ENCODE measurements at regions not wholly inside any gene's neighbourhood (a gene's known extent, or its start where the extent isn't known, plus 50 kb on each side); places are given as distances from the start of the nearest gene placed in this dataset.

GRCh38 chr20:55777641-55778040 is 227.7 kb downstream of the CBLN4 start:
- no peak overlapping the region for H3K4me3 Mint-ChIP-seq
- no peaks in the 10 kb centered on the region for H3K36me3 Mint-ChIP-seq
- POLR2A ChIA-PET, result no interaction called here
- H3K27ac Mint-ChIP-seq, result no peak overlapping the region
- DNase-seq, result no peak
- no peak for ATAC-seq
- peaks cover 0 to 13% (median 7%) of the 10 kb centered on the region in 9 donors for H3K9me3 Mint-ChIP-seq
- no peaks in the 10 kb centered on the region for H3K4me1 Mint-ChIP-seq
- H3K27me3 Mint-ChIP-seq, result peaks cover 0 to 11% (median 0%) of the 10 kb centered on the region in 5 donors

DNA sequence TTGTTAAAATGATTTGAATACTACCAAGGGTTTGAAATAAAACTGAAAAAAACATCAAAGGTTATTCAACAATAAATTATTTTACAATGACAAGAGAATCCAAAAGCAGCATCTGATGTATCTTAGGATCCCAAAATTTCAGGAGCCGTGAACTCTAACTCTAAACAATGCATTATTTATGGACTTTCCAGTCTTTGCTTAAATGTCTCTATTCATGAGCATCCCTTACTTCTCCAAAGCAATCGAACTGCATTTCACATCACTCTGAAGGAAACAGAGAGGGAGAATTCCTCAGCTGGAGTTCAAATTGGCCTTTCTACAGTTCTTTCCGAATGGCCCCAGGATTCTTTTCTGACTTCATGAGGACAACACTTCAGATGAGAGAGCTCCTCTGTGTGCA is 229.1 kb downstream of the CBLN4 start:
- no peak overlapping the region for H3K4me3 Mint-ChIP-seq
- no peak overlapping the region for H3K27ac Mint-ChIP-seq
- no peaks in the 10 kb centered on the region for H3K36me3 Mint-ChIP-seq
- DNase-seq (no peak), ATAC-seq (no peak)
- POLR2A ChIA-PET, result no interaction called here
- H3K4me1 Mint-ChIP-seq, result no peaks in the 10 kb centered on the region
- H3K9me3 Mint-ChIP-seq, result peaks cover 0 to 10% (median 4%) of the 10 kb centered on the region in 9 donors
- peaks cover 0 to 2% (median 0%) of the 10 kb centered on the region in 5 donors for H3K27me3 Mint-ChIP-seq

DNA sequence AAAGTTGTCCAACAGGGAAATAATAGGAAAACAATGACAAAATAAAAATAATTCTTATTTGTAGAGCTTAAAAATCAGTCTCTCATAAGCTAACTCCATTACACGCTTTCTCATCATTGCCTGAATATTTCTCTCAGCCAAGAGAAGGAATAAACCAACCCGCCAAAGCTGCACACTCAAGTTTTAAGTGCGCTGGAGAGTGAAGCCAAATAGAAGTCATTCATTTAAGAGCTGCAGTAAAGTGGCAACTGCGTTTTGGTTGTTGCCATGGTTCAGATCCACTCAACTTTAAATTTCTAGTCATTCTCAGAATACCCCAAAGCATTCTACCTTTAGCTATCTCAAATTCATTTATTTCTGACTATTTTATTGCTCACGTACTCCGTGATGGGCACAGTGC is 230.7 kb downstream of the CBLN4 start:
- H3K4me1 Mint-ChIP-seq, result no peaks in the 10 kb centered on the region
- H3K4me3 Mint-ChIP-seq, result no peak overlapping the region
- no peaks in the 10 kb centered on the region for H3K36me3 Mint-ChIP-seq
- POLR2A ChIA-PET, result no interaction called here
- H3K27me3 Mint-ChIP-seq, result peaks cover 0 to 2% (median 0%) of the 10 kb centered on the region in 5 donors
- DNase-seq, result no peak
- H3K27ac Mint-ChIP-seq, result no peak overlapping the region
- H3K9me3 Mint-ChIP-seq, result peaks cover 0 to 10% (median 4%) of the 10 kb centered on the region in 9 donors
- ATAC-seq, result no peak

DNA sequence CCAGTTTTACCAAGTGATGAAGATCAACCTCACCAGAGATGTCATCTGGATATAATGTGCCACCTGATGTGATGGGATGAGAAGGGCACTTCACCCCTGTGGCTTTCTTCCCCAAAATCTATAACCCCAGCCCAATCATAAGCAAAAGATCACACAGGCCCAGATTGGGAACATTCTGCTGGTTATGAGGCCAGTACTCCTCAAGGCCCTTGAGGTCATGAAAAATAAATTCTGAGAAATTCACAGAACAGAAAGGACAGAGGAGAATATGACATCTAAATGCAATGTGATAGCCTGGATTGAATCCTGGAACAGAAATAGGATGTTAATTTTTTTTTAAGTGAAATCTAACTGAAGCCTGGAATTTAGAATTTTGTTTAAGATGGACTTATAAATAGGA is 243.5 kb downstream of the CBLN4 start:
- Mint-ChIP-seq H3K4me1 (peaks cover 0 to 2% (median 0%) of the 10 kb centered on the region in 4 donors), H3K36me3 (no peaks in the 10 kb centered on the region), H3K27me3 (peaks cover 0 to 3% (median 0%) of the 10 kb centered on the region in 5 donors), H3K9me3 (peaks cover 2 to 28% (median 10%) of the 10 kb centered on the region in 9 donors), H3K4me3 (no peak overlapping the region), H3K27ac (no peak overlapping the region)
- POLR2A ChIA-PET, result no interaction called here
- DNase-seq (no peak), ATAC-seq (no peak)

- peaks cover 0 to 2% (median 0%) of the 10 kb centered on the region in 4 donors for H3K4me1 Mint-ChIP-seq
- no peak for ATAC-seq
- POLR2A ChIA-PET, result no interaction called here
- H3K27me3 Mint-ChIP-seq, result peaks cover 0 to 3% (median 0%) of the 10 kb centered on the region in 5 donors
- DNase-seq, result no peak
- H3K4me3 Mint-ChIP-seq, result no peak overlapping the region
- H3K36me3 Mint-ChIP-seq, result no peaks in the 10 kb centered on the region
- peaks cover 2 to 25% (median 9%) of the 10 kb centered on the region in 9 donors for H3K9me3 Mint-ChIP-seq
- H3K27ac Mint-ChIP-seq, result no peak overlapping the region
Observed at GRCh38 chr20:55761100-55761499, 244.2 kb downstream of the CBLN4 start.

GRCh38 chr20:55760586-55760985 is 244.7 kb downstream of the CBLN4 start:
- POLR2A ChIA-PET, result no interaction called here
- DNase-seq (no peak), ATAC-seq (no peak)
- H3K36me3 Mint-ChIP-seq, result no peaks in the 10 kb centered on the region
- peaks cover 0 to 2% (median 0%) of the 10 kb centered on the region in 4 donors for H3K4me1 Mint-ChIP-seq
- peaks cover 0 to 3% (median 0%) of the 10 kb centered on the region in 5 donors for H3K27me3 Mint-ChIP-seq
- no peak overlapping the region for H3K27ac Mint-ChIP-seq
- H3K9me3 Mint-ChIP-seq, result peaks cover 0 to 20% (median 7%) of the 10 kb centered on the region in 9 donors
- H3K4me3 Mint-ChIP-seq, result no peak overlapping the region

GRCh38 chr20:55755861-55756260 is 249.5 kb downstream of the CBLN4 start:
- H3K27ac Mint-ChIP-seq, result no peak overlapping the region
- POLR2A ChIA-PET, result no interaction called here
- H3K27me3 Mint-ChIP-seq, result peaks cover 0 to 3% (median 0%) of the 10 kb centered on the region in 5 donors
- no peak for DNase-seq
- peaks cover 0 to 15% (median 0%) of the 10 kb centered on the region in 9 donors for H3K9me3 Mint-ChIP-seq
- no peak overlapping the region for H3K4me3 Mint-ChIP-seq
- no peaks in the 10 kb centered on the region for H3K36me3 Mint-ChIP-seq
- peaks cover 0 to 2% (median 0%) of the 10 kb centered on the region in 4 donors for H3K4me1 Mint-ChIP-seq
- ATAC-seq, result no peak

DNA sequence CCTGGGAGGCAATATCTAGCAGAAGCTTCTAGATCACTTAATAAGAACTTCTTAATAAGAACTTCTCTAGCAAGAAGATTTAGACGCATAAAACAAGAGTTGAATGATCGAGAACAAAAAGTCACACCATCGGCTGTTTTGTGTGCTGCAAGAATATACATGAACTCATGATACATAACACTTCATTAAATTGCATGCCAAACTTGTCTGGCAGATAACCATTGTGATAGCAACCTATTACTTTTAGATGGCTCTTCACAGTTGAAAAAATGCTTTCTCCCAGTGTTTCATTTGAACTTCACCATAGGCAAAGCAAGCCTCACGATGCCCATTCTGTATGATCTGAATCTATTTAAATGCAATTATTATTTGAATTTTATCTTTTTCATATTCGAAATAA is 249.9 kb downstream of the CBLN4 start:
- peaks cover 0 to 15% (median 0%) of the 10 kb centered on the region in 9 donors for H3K9me3 Mint-ChIP-seq
- peaks cover 0 to 3% (median 0%) of the 10 kb centered on the region in 5 donors for H3K27me3 Mint-ChIP-seq
- no peak for DNase-seq
- H3K36me3 Mint-ChIP-seq, result no peaks in the 10 kb centered on the region
- peaks cover 0 to 2% (median 0%) of the 10 kb centered on the region in 4 donors for H3K4me1 Mint-ChIP-seq
- POLR2A ChIA-PET, result no interaction called here
- no peak overlapping the region for H3K27ac Mint-ChIP-seq
- no peak for ATAC-seq
- no peak overlapping the region for H3K4me3 Mint-ChIP-seq

- ATAC-seq (no peak), DNase-seq (no peak)
- POLR2A ChIA-PET, result no interaction called here
Observed at GRCh38 chr20:55746723-55747122, 258.6 kb downstream of the CBLN4 start.

DNA sequence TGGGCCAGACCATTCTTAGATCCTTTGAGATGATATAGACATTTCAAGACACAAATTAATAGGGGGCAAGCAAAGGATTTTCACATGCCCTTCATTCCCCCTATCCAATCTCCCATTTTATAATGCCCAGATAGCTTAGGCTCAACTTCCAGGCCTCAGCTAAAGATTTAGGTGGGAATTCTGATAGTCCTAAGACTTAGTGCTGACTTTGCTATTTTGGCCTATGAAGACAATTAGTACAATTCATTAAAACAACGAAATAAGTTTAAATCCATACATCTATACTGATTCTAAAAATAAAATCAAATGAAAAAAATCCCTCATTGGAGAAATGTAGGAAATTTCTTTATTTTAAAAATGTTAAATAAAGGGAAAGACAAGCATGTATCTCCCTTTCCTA is 259.5 kb downstream of the CBLN4 start:
- H3K36me3 Mint-ChIP-seq, result no peaks in the 10 kb centered on the region
- H3K9me3 Mint-ChIP-seq, result peaks cover 0 to 8% (median under 1%) of the 10 kb centered on the region in 9 donors
- ATAC-seq (no peak), DNase-seq (no peak)
- no peak overlapping the region for H3K27ac Mint-ChIP-seq
- no peak overlapping the region for H3K4me3 Mint-ChIP-seq
- H3K4me1 Mint-ChIP-seq, result no peaks in the 10 kb centered on the region
- peaks cover 0 to 12% (median 0%) of the 10 kb centered on the region in 5 donors for H3K27me3 Mint-ChIP-seq
- POLR2A ChIA-PET, result no interaction called here

More at GRCh38 chr20:55746723-55747122, 258.6 kb downstream of the CBLN4 start:
- peaks cover 0 to 8% (median 0%) of the 10 kb centered on the region in 9 donors for H3K9me3 Mint-ChIP-seq
- H3K4me3 Mint-ChIP-seq, result no peak overlapping the region
- H3K27ac Mint-ChIP-seq, result no peak overlapping the region
- H3K4me1 Mint-ChIP-seq, result no peaks in the 10 kb centered on the region
- H3K27me3 Mint-ChIP-seq, result peaks cover 0 to 12% (median 0%) of the 10 kb centered on the region in 5 donors
- H3K36me3 Mint-ChIP-seq, result no peaks in the 10 kb centered on the region

GRCh38 chr20:55744896-55745295 is 260.4 kb downstream of the CBLN4 start:
- no peak for ATAC-seq
- no peak overlapping the region for H3K27ac Mint-ChIP-seq
- H3K4me3 Mint-ChIP-seq, result no peak overlapping the region
- POLR2A ChIA-PET, result no interaction called here
- H3K36me3 Mint-ChIP-seq, result no peaks in the 10 kb centered on the region
- no peak for DNase-seq
- peaks cover 0 to 8% (median 2%) of the 10 kb centered on the region in 9 donors for H3K9me3 Mint-ChIP-seq
- peaks cover 0 to 12% (median 0%) of the 10 kb centered on the region in 5 donors for H3K27me3 Mint-ChIP-seq
- no peaks in the 10 kb centered on the region for H3K4me1 Mint-ChIP-seq

DNA sequence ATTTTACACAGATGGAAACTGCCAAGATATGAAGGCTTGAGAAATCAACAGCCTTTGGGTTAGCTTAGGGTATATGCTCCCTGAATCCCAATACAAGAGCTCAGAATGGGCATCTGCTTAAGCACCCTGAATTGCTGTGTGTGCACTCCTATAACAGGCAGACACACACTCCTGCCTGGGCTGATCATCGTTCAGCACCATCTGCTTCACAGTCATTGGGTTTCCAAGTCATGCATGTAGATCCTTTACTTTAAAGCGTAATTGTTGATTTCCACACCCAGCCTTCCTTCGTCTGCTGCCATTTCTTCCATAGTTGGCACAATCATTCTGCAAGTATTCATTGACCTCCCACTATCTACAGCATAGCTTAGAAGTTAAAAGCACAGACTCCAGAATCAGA is 263.5 kb downstream of the CBLN4 start:
- DNase-seq, result no peak
- peaks cover 0 to 12% (median 0%) of the 10 kb centered on the region in 5 donors for H3K27me3 Mint-ChIP-seq
- POLR2A ChIA-PET, result no interaction called here

DNA sequence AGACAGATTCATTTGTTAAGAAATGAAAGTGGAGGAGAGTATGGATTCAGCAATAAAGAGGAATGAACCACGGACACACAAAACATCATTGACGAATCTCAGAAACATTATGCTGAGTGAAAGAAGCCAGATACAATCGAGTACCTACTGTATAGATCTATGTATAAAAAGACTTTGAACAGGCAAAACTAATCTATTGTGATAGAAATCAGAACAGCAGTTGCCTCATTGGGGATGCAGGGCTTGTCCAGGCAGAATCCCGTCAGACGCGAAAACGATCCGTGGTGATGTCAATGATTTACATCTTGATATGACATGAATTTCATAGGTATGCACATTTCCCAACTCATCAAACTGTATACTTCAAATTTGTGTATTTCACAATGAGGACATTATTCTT is 265.2 kb downstream of the CBLN4 start:
- ATAC-seq, result no peak
- Mint-ChIP-seq H3K36me3 (no peaks in the 10 kb centered on the region), H3K27ac (no peak overlapping the region), H3K27me3 (peaks cover 0 to 12% (median 1%) of the 10 kb centered on the region in 5 donors), H3K9me3 (peaks cover 0 to 16% (median 9%) of the 10 kb centered on the region in 9 donors), H3K4me1 (no peaks in the 10 kb centered on the region), H3K4me3 (no peak overlapping the region)
- POLR2A ChIA-PET, result no interaction called here
- DNase-seq, result no peak

More for the DNA sequence above, 263.5 kb downstream of the CBLN4 start:
- Mint-ChIP-seq H3K4me3 (no peak overlapping the region), H3K27ac (no peak overlapping the region), H3K4me1 (no peaks in the 10 kb centered on the region), H3K36me3 (no peaks in the 10 kb centered on the region), H3K9me3 (peaks cover 0 to 13% (median 7%) of the 10 kb centered on the region in 9 donors)
- no peak for ATAC-seq

GRCh38 chr20:55730321-55730720 is 275.0 kb downstream of the CBLN4 start:
- Mint-ChIP-seq H3K27me3 (no peaks in the 10 kb centered on the region), H3K4me1 (no peaks in the 10 kb centered on the region), H3K4me3 (no peak overlapping the region), H3K9me3 (peaks cover 0 to 18% (median 3%) of the 10 kb centered on the region in 9 donors), H3K27ac (no peak overlapping the region), H3K36me3 (no peaks in the 10 kb centered on the region)
- POLR2A ChIA-PET, result no interaction called here
- ATAC-seq (no peak), DNase-seq (no peak)

All from naive thymus-derived CD8-positive, alpha-beta T cell (primary cell).